Glutamatergic neuron (in vitro differentiated cells): ENCODE measurements at regions not wholly inside any gene's neighbourhood (a gene's known extent, or its start where the extent isn't known, plus 50 kb on each side); places are given as distances from the start of the nearest gene placed in this dataset.

Source experiments
- DNase-seq: peaks from one replicate; pipeline ENCODE4 v3.0.0; 2022
- H3K27ac Mint-ChIP-seq: one replicate; pipeline ENCODE4 v1.8.0; 2020; ENCODE audit warnings: mild to moderate bottlenecking, mixed read lengths, inconsistent platforms; ENCODE audit not compliant: unreplicated experiment
- H3K27me3 Mint-ChIP-seq: one replicate; pipeline ENCODE4 v1.8.0; 2020; ENCODE audit warnings: mild to moderate bottlenecking, moderate library complexity, mixed read lengths, inconsistent platforms; ENCODE audit not compliant: unreplicated experiment
- H3K36me3 Mint-ChIP-seq: one replicate; pipeline ENCODE4 v1.8.0; 2020; ENCODE audit warnings: mild to moderate bottlenecking, mixed read lengths, inconsistent platforms; ENCODE audit not compliant: unreplicated experiment
- H3K4me1 Mint-ChIP-seq: one replicate; pipeline ENCODE4 v1.8.0; 2020; ENCODE audit warnings: mild to moderate bottlenecking, low read depth, mixed read lengths, inconsistent platforms; ENCODE audit not compliant: unreplicated experiment
- H3K4me3 Mint-ChIP-seq: one replicate; pipeline ENCODE4 v1.8.0; 2020; ENCODE audit warnings: mild to moderate bottlenecking, mixed read lengths, inconsistent platforms; ENCODE audit not compliant: unreplicated experiment
- H3K9me3 Mint-ChIP-seq: one replicate; pipeline ENCODE4 v1.8.0; 2020; ENCODE audit warnings: mild to moderate bottlenecking, moderate library complexity, mixed read lengths, inconsistent platforms; ENCODE audit not compliant: unreplicated experiment
- TF ChIP-seq, protein P1 (sequence below): fragments of 200-600 bp; sonication (generic); IDR thresholded peaks from one replicate; pipeline ENCODE4 v1.5.0; 2021; ENCODE audit not compliant: partially characterized antibody, unreplicated experiment

DNA sequence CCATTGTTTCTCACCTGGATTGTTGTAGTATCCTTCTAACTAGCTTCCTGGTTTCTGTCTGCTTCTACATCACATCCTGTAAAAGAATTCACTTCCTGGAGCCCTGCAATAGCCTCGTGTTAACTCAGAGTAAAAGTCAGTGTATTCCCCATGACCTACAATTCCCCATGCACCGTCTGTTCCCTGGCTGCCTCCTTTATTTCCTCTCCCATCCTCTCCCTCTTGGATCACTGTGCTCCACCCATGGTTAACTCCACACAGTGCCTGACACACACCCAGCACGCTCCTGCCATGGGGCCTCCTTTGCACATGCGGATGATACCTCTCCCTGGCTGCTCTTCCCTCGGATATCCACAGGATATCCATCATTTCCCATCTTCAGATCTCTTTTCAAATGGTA lies 301.4 kb upstream of the IRX3 start:
- TF ChIP-seq, protein P1, sequence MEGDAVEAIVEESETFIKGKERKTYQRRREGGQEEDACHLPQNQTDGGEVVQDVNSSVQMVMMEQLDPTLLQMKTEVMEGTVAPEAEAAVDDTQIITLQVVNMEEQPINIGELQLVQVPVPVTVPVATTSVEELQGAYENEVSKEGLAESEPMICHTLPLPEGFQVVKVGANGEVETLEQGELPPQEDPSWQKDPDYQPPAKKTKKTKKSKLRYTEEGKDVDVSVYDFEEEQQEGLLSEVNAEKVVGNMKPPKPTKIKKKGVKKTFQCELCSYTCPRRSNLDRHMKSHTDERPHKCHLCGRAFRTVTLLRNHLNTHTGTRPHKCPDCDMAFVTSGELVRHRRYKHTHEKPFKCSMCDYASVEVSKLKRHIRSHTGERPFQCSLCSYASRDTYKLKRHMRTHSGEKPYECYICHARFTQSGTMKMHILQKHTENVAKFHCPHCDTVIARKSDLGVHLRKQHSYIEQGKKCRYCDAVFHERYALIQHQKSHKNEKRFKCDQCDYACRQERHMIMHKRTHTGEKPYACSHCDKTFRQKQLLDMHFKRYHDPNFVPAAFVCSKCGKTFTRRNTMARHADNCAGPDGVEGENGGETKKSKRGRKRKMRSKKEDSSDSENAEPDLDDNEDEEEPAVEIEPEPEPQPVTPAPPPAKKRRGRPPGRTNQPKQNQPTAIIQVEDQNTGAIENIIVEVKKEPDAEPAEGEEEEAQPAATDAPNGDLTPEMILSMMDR, result no peak
- H3K27ac Mint-ChIP-seq, result no peak overlapping the region
- H3K27me3 Mint-ChIP-seq, result peaks cover 4% of the 10 kb centered on the region
- DNase-seq, result no peak
- H3K9me3 Mint-ChIP-seq, result peaks cover 2% of the 10 kb centered on the region
- H3K4me1 Mint-ChIP-seq, result peaks cover 23% of the 10 kb centered on the region
- no peak overlapping the region for H3K4me3 Mint-ChIP-seq
- no peaks in the 10 kb centered on the region for H3K36me3 Mint-ChIP-seq

DNA sequence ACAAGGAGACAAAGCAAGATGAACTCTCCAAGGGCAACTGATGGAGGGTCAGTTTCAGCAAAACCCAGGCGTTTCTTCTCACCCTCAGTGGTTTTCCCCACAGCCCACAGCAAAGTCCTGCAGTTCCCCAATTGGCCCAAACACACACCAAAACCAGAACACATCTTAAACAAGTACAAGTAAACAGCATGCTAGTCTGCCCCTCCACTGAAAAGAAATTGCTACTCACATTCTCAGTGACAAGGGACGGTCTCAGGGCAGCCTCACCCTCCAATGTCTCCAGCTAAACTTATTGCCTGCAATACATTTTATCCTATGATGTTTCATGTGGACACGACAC lies 300.6 kb upstream of the IRX3 start:
- H3K27ac Mint-ChIP-seq, result no peak overlapping the region
- H3K4me3 Mint-ChIP-seq, result no peak overlapping the region
- peaks cover 24% of the 10 kb centered on the region for H3K4me1 Mint-ChIP-seq
- DNase-seq, result no peak
- peaks cover 4% of the 10 kb centered on the region for H3K9me3 Mint-ChIP-seq
- peaks cover 4% of the 10 kb centered on the region for H3K27me3 Mint-ChIP-seq
- TF ChIP-seq, protein P1, result no peak
- H3K36me3 Mint-ChIP-seq, result no peaks in the 10 kb centered on the region

DNA sequence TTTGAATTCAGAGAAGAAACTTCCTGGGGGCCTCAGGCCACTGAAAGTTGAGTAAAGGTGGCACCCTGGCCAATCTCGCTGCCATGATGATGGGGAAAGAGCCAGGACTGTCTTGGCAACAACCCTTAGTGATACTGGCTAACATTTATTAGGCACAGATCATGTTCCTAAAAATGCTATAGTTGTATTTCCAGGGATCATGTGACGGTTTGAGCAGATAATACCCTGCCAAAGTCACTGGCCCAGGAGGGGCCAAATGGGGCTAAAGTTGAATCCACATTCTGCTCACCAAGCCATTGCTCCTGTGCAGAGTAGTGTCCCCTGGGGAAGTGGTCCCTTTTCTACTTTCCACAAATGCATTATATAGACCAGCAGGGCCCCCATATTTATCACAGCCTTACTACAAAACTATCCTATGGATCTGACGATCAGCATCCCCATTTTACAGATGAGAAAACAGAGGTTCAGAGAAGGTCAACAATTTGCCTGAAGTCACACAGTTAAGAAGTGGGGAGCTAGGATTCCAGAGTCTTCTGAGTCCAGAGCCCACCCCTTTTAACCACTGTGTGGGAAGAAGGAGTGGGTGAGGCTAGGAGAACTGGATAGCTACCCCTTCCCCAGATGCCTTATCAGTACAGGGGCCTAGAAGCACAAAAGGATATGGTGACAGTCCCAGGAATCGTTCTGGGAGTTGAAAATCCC lies 300.0 kb upstream of the IRX3 start:
- TF ChIP-seq, protein P1, result no peak

DNA sequence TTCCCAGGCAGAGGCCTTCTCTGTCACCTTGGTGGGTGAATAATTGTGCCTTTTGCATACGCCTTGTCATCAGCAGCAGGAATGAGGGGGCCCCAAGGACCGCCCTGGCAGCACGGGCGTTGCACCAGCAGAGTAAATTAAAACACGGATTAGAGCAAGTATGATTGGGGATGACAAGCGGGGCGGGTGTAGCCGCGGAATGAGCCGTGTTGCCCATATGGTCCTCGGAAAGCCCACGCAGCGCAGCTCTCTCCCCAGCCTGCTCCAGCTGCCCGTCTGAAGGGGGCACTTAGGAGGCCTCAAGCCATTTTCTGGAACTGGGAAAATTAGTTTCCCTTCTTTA lies 299.4 kb upstream of the IRX3 start:
- DNase-seq, result peak; percentile 34
- Mint-ChIP-seq H3K4me1 (peaks cover 17% of the 10 kb centered on the region), H3K9me3 (peaks cover 4% of the 10 kb centered on the region), H3K36me3 (no peaks in the 10 kb centered on the region), H3K27me3 (peaks cover 4% of the 10 kb centered on the region), H3K4me3 (no peak overlapping the region), H3K27ac (no peak overlapping the region)
- TF ChIP-seq, protein P1, result no peak

More for the DNA sequence above, 300.0 kb upstream of the IRX3 start:
- H3K9me3 Mint-ChIP-seq, result peaks cover 4% of the 10 kb centered on the region
- no peaks in the 10 kb centered on the region for H3K36me3 Mint-ChIP-seq
- DNase-seq, result no peak
- H3K27ac Mint-ChIP-seq, result no peak overlapping the region
- peaks cover 4% of the 10 kb centered on the region for H3K27me3 Mint-ChIP-seq
- H3K4me3 Mint-ChIP-seq, result no peak overlapping the region
- H3K4me1 Mint-ChIP-seq, result peaks cover 21% of the 10 kb centered on the region

DNA sequence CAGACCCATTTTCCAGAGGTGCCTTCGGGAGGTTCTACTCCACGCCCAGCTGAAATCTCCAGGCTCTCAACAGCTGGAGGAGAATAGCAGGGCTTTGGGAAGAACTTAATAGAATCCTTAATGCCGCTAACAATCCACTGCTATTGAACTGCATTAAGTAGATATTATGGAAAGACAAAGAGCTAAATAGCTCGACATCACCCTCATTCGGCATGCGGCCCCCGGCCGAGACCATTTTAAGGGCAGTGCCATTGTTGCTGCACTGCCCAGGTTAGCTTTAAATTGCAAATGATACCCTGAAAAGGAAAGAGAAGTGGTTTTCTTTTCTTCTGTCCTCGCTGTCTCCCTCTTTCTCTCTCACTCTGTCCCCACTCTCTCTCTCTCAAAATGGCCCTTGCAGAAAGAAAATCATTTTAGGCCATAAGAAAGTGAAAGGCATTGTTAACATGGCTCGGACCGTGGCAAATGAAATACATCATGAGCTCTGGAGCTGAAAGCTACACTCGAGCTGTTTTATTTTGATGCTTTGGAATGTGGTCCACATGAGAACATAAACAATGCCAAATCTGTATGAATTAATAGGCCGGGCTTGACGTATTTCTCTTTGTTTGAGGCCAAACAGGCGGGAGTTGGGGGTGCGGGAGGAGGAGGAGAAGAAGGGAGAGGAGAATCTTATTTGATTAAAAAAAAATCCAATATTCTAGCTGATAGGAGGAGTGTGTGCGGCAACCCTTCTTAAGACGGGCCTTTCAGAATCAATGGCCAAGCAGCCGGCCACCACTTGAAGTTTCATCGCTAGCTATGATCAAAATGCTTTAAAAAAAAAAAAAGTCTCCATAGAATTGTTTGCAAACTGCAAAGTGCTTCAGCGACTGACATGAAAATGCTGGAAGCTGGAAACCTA lies 298.8 kb upstream of the IRX3 start:
- no peak for DNase-seq
- TF ChIP-seq, protein P1, result no peak
- Mint-ChIP-seq H3K36me3 (no peaks in the 10 kb centered on the region), H3K27me3 (peaks cover 4% of the 10 kb centered on the region), H3K9me3 (peaks cover 4% of the 10 kb centered on the region), H3K4me1 (peaks cover 15% of the 10 kb centered on the region), H3K27ac (no peak overlapping the region), H3K4me3 (no peak overlapping the region)
